ENCODE measurements at regions not wholly inside any gene's neighbourhood (a gene's known extent, or its start where the extent isn't known, plus 50 kb on each side); places are given as distances from the start of the nearest gene placed in this dataset.

- H3K4me1 ChIP-seq = no peaks in the 10 kb centered on the region
- no peak for DNase-seq
- no peak for TF ChIP-seq CTCF (IDR thresholded peaks at IDR 0.05; ENCODE audit: borderline replicate concordance)
- no peak overlapping the region for H3K4me3 ChIP-seq
- no peaks in the 10 kb centered on the region for H3K27me3 ChIP-seq (ENCODE audit: low read depth)
- intact Hi-C loops (cut with micrococcal nuclease) = no loop called here
- no peaks in the 10 kb centered on the region for H3K36me3 ChIP-seq
- no peak overlapping the region for H3K27ac ChIP-seq (replicated peaks)
- H3K9me3 ChIP-seq (replicated peaks) = peaks cover 24% of the 10 kb centered on the region
Measured at GRCh38 chr5:97365163-97365845, 182.3 kb upstream of the RIOK2 start.

- no peaks in the 10 kb centered on the region for H3K36me3 ChIP-seq
- H3K27ac ChIP-seq (replicated peaks) = no peak overlapping the region
- no peak for TF ChIP-seq CTCF (IDR thresholded peaks at IDR 0.05; ENCODE audit: borderline replicate concordance)
- DNase-seq = no peak
- H3K4me1 ChIP-seq = no peaks in the 10 kb centered on the region
- no peak overlapping the region for H3K4me3 ChIP-seq
- intact Hi-C loops (cut with micrococcal nuclease) = no loop called here
- peaks cover 18% of the 10 kb centered on the region for H3K9me3 ChIP-seq (replicated peaks)
- no peaks in the 10 kb centered on the region for H3K27me3 ChIP-seq (ENCODE audit: low read depth)
Measured at GRCh38 chr5:97365918-97366317, 182.9 kb upstream of the RIOK2 start.

- Histone ChIP-seq H3K27ac (replicated peaks) (no peak overlapping the region), H3K27me3 (ENCODE audit: low read depth) (no peaks in the 10 kb centered on the region), H3K4me3 (no peak overlapping the region), H3K9me3 (replicated peaks) (peaks cover 37% of the 10 kb centered on the region), H3K4me1 (no peaks in the 10 kb centered on the region), H3K36me3 (no peaks in the 10 kb centered on the region)
- no peak for DNase-seq
- no peak for TF ChIP-seq CTCF (IDR thresholded peaks at IDR 0.05; ENCODE audit: borderline replicate concordance)
- intact Hi-C loops (cut with micrococcal nuclease) = no loop called here
Measured at GRCh38 chr5:97375959-97376358, 192.9 kb upstream of the RIOK2 start.

GRCh38 chr5:97377582-97377981 is 194.5 kb upstream of the RIOK2 start:
- TF ChIP-seq CTCF (IDR thresholded peaks at IDR 0.05; ENCODE audit: borderline replicate concordance) = no peak
- intact Hi-C loops (cut with micrococcal nuclease) = no loop called here
- no peak overlapping the region for H3K27ac ChIP-seq (replicated peaks)
- H3K9me3 ChIP-seq (replicated peaks) = peaks cover 35% of the 10 kb centered on the region
- no peak overlapping the region for H3K4me3 ChIP-seq
- no peak for DNase-seq
- no peaks in the 10 kb centered on the region for H3K36me3 ChIP-seq
- H3K4me1 ChIP-seq = no peaks in the 10 kb centered on the region
- no peaks in the 10 kb centered on the region for H3K27me3 ChIP-seq (ENCODE audit: low read depth)

GRCh38 chr5:97383996-97384395 is 200.9 kb upstream of the RIOK2 start:
- peaks cover 4% of the 10 kb centered on the region for H3K9me3 ChIP-seq (replicated peaks)
- no peak overlapping the region for H3K27ac ChIP-seq (replicated peaks)
- H3K4me1 ChIP-seq = no peaks in the 10 kb centered on the region
- intact Hi-C loops (cut with micrococcal nuclease) = no loop called here
- H3K27me3 ChIP-seq (ENCODE audit: low read depth) = no peaks in the 10 kb centered on the region
- no peak overlapping the region for H3K4me3 ChIP-seq
- no peak for DNase-seq
- no peak for TF ChIP-seq CTCF (IDR thresholded peaks at IDR 0.05; ENCODE audit: borderline replicate concordance)
- H3K36me3 ChIP-seq = no peaks in the 10 kb centered on the region
